ENCODE measurements at regions not wholly inside any gene's neighbourhood (a gene's known extent, or its start where the extent isn't known, plus 50 kb on each side); places are given as distances from the start of the nearest gene placed in this dataset.

DNA sequence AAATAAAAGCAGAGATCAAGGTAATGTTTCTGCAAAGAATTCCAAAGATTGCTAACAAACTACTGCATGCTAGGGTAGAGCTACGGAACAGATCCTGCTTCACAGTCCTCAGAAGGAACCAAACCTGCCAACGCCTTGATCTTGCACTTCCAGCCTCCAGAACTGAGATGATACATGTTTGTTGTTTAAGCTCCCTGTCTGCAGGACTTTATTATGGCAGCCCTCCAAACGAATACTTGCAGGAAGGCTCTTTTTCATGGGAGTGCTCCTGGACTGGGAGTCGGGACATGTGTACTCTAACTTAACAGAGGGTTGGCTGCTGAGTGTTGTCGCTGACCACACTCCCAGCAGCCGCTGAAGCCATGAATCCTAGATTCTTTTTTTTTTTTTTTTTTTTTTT, 808.8 kb upstream of the EEF2KMT start:
- no peak overlapping the region for H3K4me3 ChIP-seq
- TF ChIP-seq POLR2A (IDR thresholded peaks at IDR 0.05) = no peak
- TF ChIP-seq, protein P1, sequence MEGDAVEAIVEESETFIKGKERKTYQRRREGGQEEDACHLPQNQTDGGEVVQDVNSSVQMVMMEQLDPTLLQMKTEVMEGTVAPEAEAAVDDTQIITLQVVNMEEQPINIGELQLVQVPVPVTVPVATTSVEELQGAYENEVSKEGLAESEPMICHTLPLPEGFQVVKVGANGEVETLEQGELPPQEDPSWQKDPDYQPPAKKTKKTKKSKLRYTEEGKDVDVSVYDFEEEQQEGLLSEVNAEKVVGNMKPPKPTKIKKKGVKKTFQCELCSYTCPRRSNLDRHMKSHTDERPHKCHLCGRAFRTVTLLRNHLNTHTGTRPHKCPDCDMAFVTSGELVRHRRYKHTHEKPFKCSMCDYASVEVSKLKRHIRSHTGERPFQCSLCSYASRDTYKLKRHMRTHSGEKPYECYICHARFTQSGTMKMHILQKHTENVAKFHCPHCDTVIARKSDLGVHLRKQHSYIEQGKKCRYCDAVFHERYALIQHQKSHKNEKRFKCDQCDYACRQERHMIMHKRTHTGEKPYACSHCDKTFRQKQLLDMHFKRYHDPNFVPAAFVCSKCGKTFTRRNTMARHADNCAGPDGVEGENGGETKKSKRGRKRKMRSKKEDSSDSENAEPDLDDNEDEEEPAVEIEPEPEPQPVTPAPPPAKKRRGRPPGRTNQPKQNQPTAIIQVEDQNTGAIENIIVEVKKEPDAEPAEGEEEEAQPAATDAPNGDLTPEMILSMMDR (IDR thresholded peaks at IDR 0.05) = no peak
- H3K4me1 ChIP-seq = no peaks in the 10 kb centered on the region
- no peak overlapping the region for H3K27ac ChIP-seq
- ATAC-seq (no peak), DNase-seq (no peak)
- intact Hi-C loops (cut with DNase I) = no loop called here
- WGBS, 2 donors = 67 to 68% methylated on average over 6 of the region's 6 CpGs
- H3K36me3 ChIP-seq (replicated peaks in 1 of 2; ENCODE audit: insufficient read depth in 1 of 2, low read depth in 2 of 2) = no peaks in the 10 kb centered on the region
- H3K27me3 ChIP-seq = no peaks in the 10 kb centered on the region
- H3K9me3 ChIP-seq = no peaks in the 10 kb centered on the region

DNA sequence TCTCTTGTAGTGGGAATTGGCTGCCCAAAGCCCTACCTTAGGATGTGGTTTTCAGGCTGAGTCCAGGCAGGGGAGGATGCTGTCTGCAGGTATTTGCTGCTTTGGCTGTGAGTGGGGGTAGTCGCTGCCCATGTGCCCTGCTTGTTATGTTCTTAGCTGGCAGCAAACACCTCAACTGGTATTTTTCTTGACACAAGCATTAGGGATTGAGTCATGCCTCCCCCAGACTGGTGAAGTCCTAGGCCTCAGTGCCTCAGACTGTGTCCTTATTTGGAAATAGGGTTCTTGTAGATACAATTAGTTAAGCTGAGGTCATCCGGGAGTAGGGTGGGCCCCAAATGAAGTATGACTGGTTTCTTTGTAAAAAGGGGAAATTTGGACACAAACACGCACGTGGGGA, 808.3 kb upstream of the EEF2KMT start:
- TF ChIP-seq POLR2A (IDR thresholded peaks at IDR 0.05) = no peak
- TF ChIP-seq, protein P1 (IDR thresholded peaks at IDR 0.05) = no peak
- intact Hi-C loops (cut with DNase I) = no loop called here
- ATAC-seq = no peak
- H3K4me3 ChIP-seq = no peak overlapping the region
- H3K27ac ChIP-seq = no peak overlapping the region
- no peaks in the 10 kb centered on the region for H3K9me3 ChIP-seq
- no peaks in the 10 kb centered on the region for H3K27me3 ChIP-seq
- no peaks in the 10 kb centered on the region for H3K36me3 ChIP-seq (replicated peaks in 1 of 2; ENCODE audit: insufficient read depth in 1 of 2, low read depth in 2 of 2)
- H3K4me1 ChIP-seq = no peaks in the 10 kb centered on the region
- WGBS, 2 donors = 49 to 68% methylated on average over 4 of the region's 4 CpGs
- no peak for DNase-seq

DNA sequence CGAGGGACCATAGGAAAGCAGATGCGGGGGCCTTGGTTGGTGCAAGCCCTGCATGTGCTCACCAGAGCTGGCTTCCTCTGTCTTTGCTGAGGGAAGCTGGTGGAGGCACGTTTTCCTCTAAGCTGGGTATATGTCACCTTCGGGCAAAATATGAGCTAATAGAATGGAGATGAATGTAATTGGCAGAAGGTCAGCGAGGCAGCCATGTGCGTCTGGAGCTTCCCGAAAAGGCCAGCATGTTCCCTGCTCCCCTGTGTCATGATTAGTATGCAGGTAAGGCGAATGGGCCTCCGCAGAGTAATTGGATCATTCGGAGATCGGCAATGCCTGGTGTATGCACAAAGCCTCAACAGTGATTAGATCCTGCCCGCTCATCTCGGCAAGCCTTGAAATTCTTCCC, 806.2 kb upstream of the EEF2KMT start:
- 76 to 88% methylated on average over 13 of the region's 13 CpGs for WGBS, 2 donors
- intact Hi-C loops (cut with DNase I) = no loop called here
- Histone ChIP-seq H3K4me1 (no peaks in the 10 kb centered on the region), H3K36me3 (replicated peaks in 1 of 2; ENCODE audit: insufficient read depth in 1 of 2, low read depth in 2 of 2) (no peaks in the 10 kb centered on the region), H3K27me3 (no peaks in the 10 kb centered on the region), H3K27ac (no peak overlapping the region), H3K4me3 (no peak overlapping the region), H3K9me3 (no peaks in the 10 kb centered on the region)
- TF ChIP-seq POLR2A (IDR thresholded peaks at IDR 0.05) = no peak
- TF ChIP-seq, protein P1 (IDR thresholded peaks at IDR 0.05) = no peak
- no peak for ATAC-seq
- no peak for DNase-seq

DNA sequence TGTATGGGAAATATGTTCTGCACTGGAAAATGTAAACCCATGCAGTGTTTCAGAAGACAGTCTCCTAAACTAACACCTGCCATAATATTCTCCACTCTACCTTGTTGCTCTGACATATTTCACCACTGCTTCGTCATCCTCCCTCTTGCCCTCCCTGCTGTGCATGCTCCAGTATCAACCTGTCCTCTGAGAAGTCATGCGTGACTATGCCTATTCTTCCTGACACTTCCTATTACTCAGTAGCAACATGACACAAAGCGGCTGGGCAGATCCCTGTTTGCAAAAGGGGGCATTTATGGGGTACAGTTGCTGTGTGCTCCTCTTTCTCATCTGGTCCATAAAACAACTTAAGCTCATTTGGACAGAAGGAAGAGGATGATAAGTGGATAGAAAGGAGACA, 805.6 kb upstream of the EEF2KMT start:
- TF ChIP-seq POLR2A (IDR thresholded peaks at IDR 0.05) = no peak
- TF ChIP-seq, protein P1 (IDR thresholded peaks at IDR 0.05) = no peak
- intact Hi-C loops (cut with DNase I) = no loop called here
- H3K36me3 ChIP-seq (replicated peaks in 1 of 2; ENCODE audit: insufficient read depth in 1 of 2, low read depth in 2 of 2) = no peaks in the 10 kb centered on the region
- H3K9me3 ChIP-seq = no peaks in the 10 kb centered on the region
- no peaks in the 10 kb centered on the region for H3K27me3 ChIP-seq
- no peak overlapping the region for H3K4me3 ChIP-seq
- ATAC-seq (no peak), DNase-seq (no peak)
- 53 to 61% methylated on average over 3 of the region's 3 CpGs for WGBS, 2 donors
- H3K4me1 ChIP-seq = no peaks in the 10 kb centered on the region
- no peak overlapping the region for H3K27ac ChIP-seq

DNA sequence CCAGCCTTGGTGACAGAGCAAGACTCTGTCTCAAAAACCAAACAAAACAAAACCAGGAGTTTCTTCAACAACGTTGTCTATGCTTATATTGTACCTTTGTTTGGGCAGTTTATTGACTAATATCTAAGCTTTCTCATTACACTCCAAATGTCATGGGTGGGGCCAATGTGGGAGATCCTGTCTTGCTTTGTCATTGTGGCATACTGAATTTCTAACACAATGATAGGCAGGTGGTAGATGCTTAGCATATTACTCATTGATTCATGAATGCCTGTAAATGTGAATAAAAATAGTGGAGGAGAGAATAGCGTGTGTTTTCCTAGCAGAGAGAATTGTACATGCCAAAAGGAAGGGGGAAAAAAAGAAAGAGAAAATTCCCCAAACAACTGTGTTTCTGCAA, 802.5 kb upstream of the EEF2KMT start:
- Histone ChIP-seq H3K9me3 (no peaks in the 10 kb centered on the region), H3K4me3 (no peak overlapping the region), H3K27ac (no peak overlapping the region), H3K36me3 (replicated peaks in 1 of 2; ENCODE audit: insufficient read depth in 1 of 2, low read depth in 2 of 2) (no peaks in the 10 kb centered on the region), H3K4me1 (no peaks in the 10 kb centered on the region), H3K27me3 (no peaks in the 10 kb centered on the region)
- intact Hi-C loops (cut with DNase I) = no loop called here
- DNase-seq = no peak
- 53 to 58% methylated on average over 2 of the region's 2 CpGs for WGBS, 2 donors
- TF ChIP-seq, protein P1 (IDR thresholded peaks at IDR 0.05) = no peak
- TF ChIP-seq POLR2A (IDR thresholded peaks at IDR 0.05) = no peak
- ATAC-seq = no peak
